H4 (cell line): ENCODE measurements at regions not wholly inside any gene's neighbourhood (a gene's known extent, or its start where the extent isn't known, plus 50 kb on each side); places are given as distances from the start of the nearest gene placed in this dataset.

Source experiments
- DNase-seq: peaks from one replicate; pipeline ENCODE4 v3.0.0-alpha.2; 2015; ENCODE audit warnings: low spot score

DNA sequence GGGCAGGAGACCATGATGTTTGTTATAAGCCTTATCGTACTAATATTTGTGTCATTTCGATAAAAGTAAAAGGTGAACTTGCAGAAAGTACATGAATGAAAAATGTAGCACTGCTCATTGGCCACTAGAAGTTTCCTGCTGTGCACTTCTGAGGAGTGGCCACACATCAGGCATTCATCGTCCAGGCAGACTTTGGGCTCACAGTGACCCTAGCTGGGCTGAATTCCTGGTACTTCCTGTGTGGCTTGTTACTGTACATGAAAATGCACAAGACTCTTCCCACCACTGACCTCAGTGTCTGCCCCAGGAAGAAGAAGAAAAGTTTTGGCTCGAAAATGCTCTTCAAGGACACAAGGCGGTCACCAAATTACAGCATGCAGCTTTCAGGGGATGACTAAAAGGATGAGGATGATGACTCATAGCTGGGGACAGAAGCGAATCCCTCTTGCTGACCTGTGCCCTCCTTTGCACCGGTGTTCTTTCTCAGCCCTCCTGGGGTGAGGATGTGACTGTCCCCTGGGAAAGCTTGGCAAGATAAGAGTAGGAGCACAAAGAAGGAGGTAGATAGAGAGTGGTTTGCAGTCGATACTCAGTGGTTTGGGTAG is 252.4 kb upstream of the KAZN start:
- DNase-seq: peak; percentile 39

DNA sequence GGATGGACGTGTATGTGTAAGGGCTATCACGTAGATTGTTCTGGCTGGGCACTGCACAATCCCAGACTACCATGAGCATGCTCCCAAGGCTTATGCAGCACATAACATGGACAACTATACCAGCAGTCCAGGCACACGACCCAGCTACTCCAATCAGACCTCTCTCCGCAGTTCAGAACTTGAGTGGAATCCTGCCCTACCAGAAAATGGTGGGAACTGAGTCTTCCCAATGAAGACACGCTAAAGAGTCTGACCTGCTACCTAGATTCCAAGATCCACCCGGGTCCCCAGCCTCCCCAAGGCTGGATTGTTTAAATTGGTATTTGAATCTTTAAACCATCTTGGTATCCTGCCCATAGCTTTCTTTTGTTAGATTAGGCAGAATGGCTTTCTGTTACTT is 251.3 kb upstream of the KAZN start:
- no peak for DNase-seq

GRCh38 chr1:14347776-14348175 is 250.7 kb upstream of the KAZN start:
- DNase-seq: no peak

DNA sequence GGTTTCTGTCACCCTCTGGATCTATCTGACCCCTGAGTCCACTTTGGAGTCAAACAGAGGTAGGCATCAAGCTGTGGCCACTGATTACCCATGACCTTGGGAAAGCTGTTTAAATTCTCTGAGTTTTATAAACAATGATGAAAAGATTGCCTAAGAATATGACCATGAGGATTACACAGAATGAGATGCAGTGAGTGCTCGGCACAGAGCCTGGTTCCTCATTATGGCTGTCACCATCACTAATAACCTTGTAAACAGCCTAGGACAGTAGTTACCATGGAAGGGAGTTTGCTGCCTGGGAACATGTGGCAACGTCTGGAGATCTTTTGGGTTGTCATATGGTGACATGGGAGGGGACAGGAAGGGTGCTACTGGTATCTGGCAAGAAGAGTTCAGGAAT is 248.3 kb upstream of the KAZN start:
- DNase-seq: no peak

GRCh38 chr1:14352897-14353296 is 245.6 kb upstream of the KAZN start:
- DNase-seq: no peak

GRCh38 chr1:14361005-14361404 is 237.5 kb upstream of the KAZN start:
- DNase-seq: peak; percentile 73

GRCh38 chr1:14362331-14362730 is 236.2 kb upstream of the KAZN start:
- DNase-seq: no peak

GRCh38 chr1:14363036-14363590 is 235.4 kb upstream of the KAZN start:
- DNase-seq: no peak

GRCh38 chr1:14363707-14364413 is 234.6 kb upstream of the KAZN start:
- no peak for DNase-seq

DNA sequence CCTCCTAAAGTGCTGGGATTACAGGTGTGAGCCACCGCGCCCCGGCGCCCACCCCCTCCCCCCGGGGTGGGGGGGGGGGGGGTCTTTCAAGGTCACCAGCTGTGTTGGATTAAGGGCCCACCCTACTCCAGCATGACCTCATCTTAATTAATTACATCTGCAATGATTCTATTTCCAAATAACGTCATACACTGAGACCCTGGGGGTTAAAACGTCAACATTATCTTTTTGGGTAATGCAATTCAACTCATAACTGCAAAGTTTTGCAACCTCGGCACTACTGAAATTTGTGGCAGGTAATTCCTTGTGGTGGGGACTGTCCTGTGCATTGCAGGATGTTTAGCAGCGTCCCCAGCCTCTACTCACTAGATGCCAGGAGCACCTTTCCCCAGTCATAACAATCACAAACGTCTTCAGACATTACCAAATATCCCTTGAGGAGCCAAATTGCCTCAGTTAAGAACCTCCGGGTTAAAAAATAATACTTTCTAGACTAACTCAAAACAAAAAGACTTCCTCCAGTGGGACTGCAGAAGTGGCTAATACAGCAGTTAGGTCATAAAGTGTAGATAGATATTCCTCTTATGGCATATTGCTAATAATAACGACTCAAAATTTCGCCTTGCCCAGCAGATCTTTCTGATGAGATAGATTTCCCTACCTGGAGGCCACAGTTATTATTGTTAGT is 233.0 kb upstream of the KAZN start:
- DNase-seq: no peak

- DNase-seq: peak; percentile 37
These were observed 232.1 kb upstream of the KAZN start for GRCh38 chr1:14366091-14367018.

- DNase-seq: no peak
These were observed 231.0 kb upstream of the KAZN start for GRCh38 chr1:14367451-14367850.

DNA sequence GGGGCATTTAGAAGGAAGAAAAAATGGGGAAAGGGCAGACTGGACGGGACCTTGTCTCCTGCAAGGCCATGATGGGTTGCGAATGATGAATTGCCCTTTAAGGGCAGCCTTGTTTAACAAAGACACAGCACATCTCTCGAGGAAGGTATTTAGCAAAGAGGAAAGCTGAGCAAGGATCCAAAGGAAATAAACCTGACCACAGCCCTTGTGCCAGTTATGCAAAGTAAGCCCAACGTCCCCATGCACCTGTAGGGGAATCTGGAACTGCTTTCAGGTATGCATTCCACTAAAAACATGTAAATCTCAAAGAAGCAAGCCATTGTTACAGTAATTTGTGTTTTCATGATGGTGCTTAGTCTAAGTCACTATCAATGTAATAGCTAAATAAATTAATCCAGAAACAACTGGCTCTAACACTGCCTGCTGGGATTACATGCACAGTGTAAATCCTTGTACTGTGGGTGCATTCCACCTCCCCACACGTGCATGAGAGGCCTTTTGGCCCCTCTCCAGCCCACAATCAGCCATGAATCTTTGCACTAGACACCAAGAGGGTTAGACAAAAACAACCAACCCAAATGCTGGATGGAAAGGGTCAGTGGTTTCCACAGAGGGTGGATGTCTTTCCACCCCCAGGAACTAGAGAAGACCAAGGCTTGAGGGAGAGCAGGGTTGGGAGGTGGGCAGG is 228.8 kb upstream of the KAZN start:
- no peak for DNase-seq

- DNase-seq: no peak
These were observed 226.6 kb upstream of the KAZN start for GRCh38 chr1:14371771-14372497.

DNA sequence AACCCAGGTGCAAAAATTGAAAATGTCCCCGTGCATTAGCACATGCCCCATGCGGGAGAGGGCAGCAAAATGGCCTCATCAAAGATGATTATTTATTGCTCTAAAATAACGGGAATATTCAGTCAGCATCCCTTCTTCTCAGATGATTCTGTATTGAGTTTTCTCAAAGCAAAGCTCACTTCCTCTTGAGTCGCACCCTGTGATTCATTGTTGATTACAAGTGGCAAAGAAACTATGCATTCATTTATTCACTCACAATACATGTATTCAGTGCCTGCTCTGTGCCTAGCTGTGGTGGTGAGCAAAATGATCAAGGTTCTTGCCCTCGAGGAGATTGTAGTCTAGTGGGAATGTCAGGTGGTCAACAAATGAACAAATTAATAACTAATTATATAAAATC is 226.0 kb upstream of the KAZN start:
- DNase-seq: no peak

GRCh38 chr1:14373081-14373758 is 225.3 kb upstream of the KAZN start:
- no peak for DNase-seq

GRCh38 chr1:14375226-14375625 is 223.3 kb upstream of the KAZN start:
- DNase-seq: no peak

DNA sequence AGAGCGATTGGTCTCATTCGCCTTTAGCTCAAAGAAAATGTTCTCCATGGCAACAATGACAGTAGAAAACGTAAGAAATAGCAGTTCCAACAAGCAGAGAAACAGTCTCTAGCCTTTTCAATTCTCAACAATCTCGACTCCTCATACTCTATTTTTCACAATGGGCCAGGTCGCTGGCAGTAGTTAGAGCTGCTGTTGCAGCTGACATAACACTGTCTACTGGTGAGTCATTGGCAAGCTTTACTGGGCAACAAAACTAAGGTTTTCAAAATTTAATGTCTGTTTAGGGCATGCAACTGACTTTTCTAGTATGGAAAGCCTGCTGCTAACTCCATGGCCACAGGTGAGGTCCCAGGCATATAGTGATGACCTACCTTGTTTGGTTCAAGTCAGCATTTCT is 221.1 kb upstream of the KAZN start:
- DNase-seq: no peak

DNA sequence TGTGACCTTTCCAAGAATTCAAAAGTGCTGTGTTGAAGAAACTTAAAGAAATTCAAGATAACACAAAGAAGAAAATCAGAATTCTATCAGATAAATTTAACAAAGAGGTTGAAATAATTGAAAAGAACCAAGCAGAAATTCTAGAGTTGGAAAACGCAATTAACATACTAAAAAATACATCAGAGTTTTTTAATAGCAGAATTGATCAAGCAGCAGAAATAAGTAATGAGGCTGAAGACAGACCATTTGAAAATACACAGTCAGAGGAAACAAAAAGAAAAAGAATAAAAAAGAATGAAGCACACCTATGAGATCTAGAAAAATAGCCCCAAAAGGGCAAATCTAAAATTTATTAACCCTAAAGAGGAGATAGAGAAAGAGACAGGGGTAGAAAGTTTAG is 218.1 kb upstream of the KAZN start:
- no peak for DNase-seq

- no peak for DNase-seq
These were observed 207.7 kb upstream of the KAZN start for GRCh38 chr1:14390816-14391215.
